Vagina (tissue), 2 donors: ENCODE measurements at regions not wholly inside any gene's neighbourhood (a gene's known extent, or its start where the extent isn't known, plus 50 kb on each side); places are given as distances from the start of the nearest gene placed in this dataset.

Experiments
- CTCF ChIP-seq, 3 experiments: fragments of 450-650 bp in 2 of 3; fragments of 200-600 bp in 1 of 3; sonication (generic) in 1 of 3; IDR thresholded peaks; one replicate each; pipeline ENCODE4 v1.5.1; 2017 to 2019; ENCODE audit warnings: antibody characterized with exemption in 3 of 3, mild to moderate bottlenecking in 2 of 3, moderate library complexity in 2 of 3
- POLR2A ChIP-seq, 2 donors: fragments of 450-650 bp; IDR thresholded peaks; one replicate each; pipeline ENCODE4 v1.6.1; 2017; ENCODE audit warnings: antibody characterized with exemption in 2 of 2, mild to moderate bottlenecking in 2 of 2, moderate library complexity in 2 of 2

- TF ChIP-seq POLR2A (IDR thresholded peaks at IDR 0.05), result no peak
- no peak for TF ChIP-seq CTCF (IDR thresholded peaks at IDR 0.05)
Measured at GRCh38 chr1:70895531-70895930, 152.1 kb downstream of the PTGER3 start.
